ENCODE measurements at regions not wholly inside any gene's neighbourhood (a gene's known extent, or its start where the extent isn't known, plus 50 kb on each side); places are given as distances from the start of the nearest gene placed in this dataset.

DNA sequence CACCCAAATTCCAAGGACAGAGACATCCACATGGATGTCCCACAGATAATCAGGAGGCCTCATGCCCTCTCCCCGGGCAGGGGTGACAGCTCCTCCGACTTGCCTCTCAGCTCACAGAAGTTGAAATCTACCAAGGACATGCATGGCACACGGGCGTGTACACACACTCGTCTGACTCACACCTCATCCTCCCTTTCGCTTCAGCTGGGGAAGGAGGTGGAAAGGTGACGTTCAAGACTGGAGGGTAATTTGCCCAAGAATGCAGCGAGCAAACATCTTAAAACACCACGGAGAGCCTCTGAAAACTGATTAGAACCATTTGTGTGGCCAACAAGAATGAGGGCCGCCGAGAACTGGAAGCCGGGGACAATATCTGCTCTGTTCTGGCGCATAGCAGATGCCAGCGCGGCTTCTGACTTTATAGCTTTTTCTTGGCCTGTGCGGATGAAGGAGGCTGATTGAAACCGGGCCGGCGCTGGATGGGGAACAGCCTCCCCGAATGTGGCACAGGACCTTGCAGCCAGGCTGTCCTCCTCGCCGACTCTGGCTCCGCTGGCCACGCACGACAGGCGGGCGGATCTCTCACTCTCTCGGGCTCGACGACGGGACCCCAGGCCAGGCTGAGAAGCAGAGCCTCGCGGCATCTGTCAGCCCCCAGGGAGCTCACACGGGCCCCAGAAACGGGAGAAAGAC is 100.9 kb downstream of the C16orf95 start:
- TF ChIP-seq POLR2A (IDR thresholded peaks at IDR 0.05) = no peak
- TF ChIP-seq, protein P1, sequence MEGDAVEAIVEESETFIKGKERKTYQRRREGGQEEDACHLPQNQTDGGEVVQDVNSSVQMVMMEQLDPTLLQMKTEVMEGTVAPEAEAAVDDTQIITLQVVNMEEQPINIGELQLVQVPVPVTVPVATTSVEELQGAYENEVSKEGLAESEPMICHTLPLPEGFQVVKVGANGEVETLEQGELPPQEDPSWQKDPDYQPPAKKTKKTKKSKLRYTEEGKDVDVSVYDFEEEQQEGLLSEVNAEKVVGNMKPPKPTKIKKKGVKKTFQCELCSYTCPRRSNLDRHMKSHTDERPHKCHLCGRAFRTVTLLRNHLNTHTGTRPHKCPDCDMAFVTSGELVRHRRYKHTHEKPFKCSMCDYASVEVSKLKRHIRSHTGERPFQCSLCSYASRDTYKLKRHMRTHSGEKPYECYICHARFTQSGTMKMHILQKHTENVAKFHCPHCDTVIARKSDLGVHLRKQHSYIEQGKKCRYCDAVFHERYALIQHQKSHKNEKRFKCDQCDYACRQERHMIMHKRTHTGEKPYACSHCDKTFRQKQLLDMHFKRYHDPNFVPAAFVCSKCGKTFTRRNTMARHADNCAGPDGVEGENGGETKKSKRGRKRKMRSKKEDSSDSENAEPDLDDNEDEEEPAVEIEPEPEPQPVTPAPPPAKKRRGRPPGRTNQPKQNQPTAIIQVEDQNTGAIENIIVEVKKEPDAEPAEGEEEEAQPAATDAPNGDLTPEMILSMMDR (IDR thresholded peaks at IDR 0.05) = no peak
